Head of caudate nucleus (tissue), 42 donors: ENCODE measurements at regions not wholly inside any gene's neighbourhood (a gene's known extent, or its start where the extent isn't known, plus 50 kb on each side); places are given as distances from the start of the nearest gene placed in this dataset.
"Not testable (repeated sequence)": the region's sequence is repeated elsewhere in the genome, so short reads cannot be mapped to it uniquely, and the experiment has no call there.

Source experiments
- DNase-seq, 42 donors: peaks; one replicate each; pipeline versions ENCODE4 v3.0.0 to v3.0.0-alpha.2; 2020 to 2021; ENCODE audit warnings: mixed read lengths in 7 of 42
- intact Hi-C: fragments of 100-400 bp; cut with DNase I; formaldehyde crosslinking; loops from one replicate; pipeline ENCODE4 v1.15.0; 2022

DNA sequence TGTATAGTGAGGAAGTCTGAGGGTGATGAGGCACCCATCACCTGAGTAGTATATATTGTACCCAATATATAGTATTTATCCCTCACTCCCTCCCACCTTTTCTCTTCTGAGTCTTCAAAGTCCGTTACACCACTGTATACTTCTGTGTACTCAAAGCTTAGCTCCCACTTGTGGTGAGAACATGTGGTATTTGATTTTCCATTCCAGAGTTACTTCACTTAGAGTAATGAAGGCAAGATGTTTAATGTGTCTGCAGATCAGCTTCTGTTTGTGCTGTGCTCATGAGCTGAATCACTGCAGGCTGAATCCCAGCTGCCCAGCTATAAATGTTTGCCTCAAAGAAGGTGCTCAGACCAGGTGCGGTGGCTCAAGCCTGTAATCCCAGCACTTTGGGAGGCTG, 139.3 kb upstream of the FOXA2 start:
- intact Hi-C loops = no loop called here
- DNase-seq = no peak

- no peak for DNase-seq
- intact Hi-C loops = no loop called here
These were observed 143.9 kb upstream of the FOXA2 start for GRCh38 chr20:22728146-22728745.

DNA sequence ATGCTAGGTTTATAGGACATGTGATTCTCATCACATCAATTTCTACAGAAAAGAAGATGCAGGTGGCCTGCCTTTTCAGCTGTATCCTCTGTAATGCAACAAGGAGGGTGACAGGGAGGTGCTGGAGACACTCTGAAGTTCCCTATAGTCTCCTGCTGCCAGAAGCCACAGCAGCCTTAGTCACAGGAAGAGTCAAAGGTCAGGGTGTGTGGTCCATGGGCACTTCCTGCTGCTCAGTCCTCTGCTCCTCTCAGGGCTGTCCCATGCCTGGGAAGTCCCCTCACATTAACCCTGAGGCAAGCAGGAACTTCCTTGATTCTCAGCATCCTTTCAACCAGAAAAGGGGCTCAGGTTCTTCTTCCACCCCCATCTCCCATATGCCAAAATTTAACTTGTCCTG, 144.8 kb upstream of the FOXA2 start:
- intact Hi-C loops = no loop called here
- DNase-seq = no peak

DNA sequence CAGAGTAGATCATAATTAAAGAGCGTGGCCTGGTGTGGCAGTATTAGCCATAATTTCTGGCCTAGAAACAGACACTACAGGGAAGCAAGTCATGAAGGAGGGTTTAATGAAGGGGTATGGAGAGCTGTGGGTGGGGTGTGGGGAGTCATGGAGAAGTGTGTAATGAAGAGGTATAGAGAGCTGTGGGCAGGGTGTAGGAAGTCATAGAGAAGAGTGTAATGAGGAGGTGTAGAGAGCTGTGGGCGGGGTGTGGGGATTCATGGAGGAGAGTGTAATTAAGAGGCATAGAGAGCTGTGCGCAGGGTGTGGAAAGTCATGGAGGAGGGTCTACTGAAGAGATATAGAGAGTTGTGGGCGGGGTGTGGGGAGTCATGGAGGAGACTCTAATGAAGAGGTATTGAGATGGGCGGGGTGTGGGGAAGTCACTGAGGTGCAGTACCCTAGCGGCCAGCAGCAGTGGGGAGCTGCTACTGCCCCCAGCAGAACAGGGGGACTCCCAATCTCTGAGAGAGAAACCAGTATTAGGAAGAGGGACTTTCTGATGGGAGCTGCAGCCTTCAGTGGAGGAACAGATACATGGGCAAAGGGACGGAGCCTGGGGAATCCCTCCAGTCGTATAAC, 145.4 kb upstream of the FOXA2 start:
- no peak for DNase-seq
- intact Hi-C loops = no loop called here

- DNase-seq = no peak
- intact Hi-C loops = no loop called here
These were observed 148.4 kb upstream of the FOXA2 start for GRCh38 chr20:22732751-22733150.

- DNase-seq, intact Hi-C loops: not testable (repeated sequence)
These were observed 150.7 kb upstream of the FOXA2 start for GRCh38 chr20:22734946-22735647.

- intact Hi-C loops = no loop called here
- no peak for DNase-seq
These were observed 156.5 kb upstream of the FOXA2 start for GRCh38 chr20:22740829-22741228.

DNA sequence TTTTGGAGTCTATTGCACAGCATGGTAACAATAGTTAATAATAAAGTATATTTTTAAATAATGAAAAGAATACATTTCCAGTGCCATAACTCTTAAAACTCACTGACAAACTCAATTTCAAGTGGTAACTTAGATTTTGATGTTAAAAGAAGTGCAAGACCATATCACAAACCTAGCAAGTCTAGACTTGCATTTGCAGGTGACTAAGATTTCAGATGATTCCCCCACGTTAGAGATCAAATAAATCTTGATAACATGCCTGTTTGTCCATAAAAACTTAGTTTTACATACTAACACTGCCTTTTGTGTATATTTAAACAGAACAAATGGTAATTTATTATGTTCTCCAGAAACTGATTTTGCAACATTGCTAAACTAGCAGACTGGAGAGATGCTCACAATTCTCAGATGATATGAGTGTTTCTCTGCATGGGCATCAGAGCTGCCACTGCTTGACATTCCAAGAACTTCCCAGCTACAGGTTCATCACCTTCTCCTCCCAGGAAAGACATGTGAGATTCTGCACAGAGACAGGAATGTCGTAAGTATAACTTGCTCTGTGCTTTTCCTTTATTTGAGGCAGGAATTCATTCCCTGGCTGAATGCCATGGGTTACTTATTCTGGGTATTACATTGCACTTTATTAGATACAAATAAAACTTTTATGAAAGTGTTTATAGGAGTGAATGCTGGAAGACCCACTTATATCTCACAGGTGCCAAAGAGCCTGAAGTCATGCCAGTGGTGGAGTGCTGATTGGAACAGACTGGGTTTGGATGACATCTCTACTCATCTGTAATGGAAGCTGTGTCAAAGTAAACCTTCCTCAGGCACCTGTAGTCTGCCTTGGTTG, 160.2 kb upstream of the FOXA2 start:
- DNase-seq = no peak
- intact Hi-C loops = no loop called here

DNA sequence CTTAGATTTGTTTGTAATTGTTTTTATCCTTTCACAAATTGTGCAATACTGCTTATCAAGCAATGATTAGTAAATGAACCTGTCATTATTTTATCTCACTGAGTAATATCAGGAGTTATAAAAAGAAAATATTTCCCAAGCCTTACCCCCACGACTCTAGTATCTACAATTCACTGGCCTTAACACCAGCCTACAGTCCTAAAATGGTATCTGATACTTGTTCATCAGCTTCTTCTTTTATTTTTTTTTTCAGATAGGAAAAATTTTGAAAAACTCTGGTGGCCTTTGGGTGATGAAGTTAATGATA, 160.8 kb upstream of the FOXA2 start:
- DNase-seq = no peak
- intact Hi-C loops = no loop called here

DNA sequence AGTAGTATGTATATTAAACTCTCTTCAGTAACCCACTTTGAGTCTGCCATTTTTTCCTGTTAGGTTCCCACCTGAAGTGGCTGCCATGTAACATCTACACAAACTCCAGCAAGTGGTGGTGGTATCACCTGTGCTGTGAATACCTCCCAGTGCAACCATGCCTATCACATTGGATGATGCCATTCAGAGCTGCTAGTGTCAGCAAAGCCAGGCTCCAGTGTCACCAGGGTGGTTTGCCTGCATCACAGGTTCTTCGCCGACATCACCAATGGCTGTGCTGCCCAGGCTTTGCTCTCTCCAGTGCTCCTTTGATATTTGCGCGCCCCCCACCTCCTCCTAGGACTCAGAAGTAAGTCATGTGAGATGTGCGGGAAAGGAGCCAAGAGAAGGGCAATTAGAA, 162.6 kb upstream of the FOXA2 start:
- intact Hi-C loops = no loop called here
- no peak for DNase-seq

DNA sequence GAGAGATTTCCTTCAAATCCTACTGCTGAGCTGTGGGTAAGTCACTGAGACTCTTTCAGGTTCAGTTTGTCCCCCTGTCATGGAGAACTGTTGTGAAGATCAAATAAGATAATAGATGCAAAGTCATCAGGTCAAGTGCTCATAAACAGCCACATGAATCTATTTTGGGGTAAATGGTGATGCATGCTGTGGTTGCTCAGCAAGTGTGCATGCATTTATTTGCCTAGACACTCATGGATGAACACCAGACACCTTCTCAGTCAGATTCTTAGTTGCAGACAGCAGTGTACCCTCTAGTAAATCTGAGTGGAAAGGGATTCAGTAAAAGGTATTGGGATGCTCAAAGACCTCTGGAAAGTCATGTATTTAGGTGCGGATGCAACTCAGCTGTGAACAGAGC, 168.0 kb upstream of the FOXA2 start:
- DNase-seq = no peak
- intact Hi-C loops = no loop called here

DNA sequence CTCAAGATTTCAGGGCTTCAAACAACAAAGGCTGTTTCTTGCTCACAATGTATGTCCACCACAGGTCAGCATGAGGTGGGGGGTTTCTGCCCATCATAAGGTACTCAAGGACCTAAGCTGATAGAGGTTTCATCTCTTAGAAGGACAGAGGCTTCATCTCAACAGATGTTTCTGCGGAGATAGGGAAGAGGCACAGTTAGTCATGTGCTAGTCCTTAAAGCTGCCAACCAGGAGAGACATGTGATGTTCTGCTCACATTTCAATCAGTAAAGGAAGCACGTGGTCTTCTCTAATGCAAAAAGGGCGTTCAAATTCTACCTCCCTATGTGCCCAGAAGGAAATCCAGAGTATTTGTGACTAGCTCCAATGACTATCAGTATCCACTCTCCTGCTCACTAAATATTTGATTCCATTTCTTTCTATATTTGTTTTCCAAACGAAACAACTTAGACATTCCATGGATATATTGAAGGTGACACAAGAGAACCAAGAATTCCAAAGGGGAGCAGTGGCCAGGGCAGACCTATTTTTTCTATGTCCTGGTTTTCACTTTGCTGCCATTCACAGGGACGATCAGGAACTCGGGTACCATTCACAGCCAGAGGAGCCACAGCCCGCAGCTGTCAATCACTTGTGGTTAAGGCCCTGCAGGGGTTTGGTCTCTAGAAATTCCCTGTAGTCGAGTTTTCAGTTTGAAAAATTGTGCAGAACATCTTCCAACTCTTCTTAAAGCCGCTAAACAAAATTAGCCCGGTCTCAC, 173.2 kb upstream of the FOXA2 start:
- no peak for DNase-seq
- intact Hi-C loops = no loop called here

GRCh38 chr20:22758815-22759214, 174.4 kb upstream of the FOXA2 start:
- intact Hi-C loops = no loop called here
- DNase-seq = no peak

DNA sequence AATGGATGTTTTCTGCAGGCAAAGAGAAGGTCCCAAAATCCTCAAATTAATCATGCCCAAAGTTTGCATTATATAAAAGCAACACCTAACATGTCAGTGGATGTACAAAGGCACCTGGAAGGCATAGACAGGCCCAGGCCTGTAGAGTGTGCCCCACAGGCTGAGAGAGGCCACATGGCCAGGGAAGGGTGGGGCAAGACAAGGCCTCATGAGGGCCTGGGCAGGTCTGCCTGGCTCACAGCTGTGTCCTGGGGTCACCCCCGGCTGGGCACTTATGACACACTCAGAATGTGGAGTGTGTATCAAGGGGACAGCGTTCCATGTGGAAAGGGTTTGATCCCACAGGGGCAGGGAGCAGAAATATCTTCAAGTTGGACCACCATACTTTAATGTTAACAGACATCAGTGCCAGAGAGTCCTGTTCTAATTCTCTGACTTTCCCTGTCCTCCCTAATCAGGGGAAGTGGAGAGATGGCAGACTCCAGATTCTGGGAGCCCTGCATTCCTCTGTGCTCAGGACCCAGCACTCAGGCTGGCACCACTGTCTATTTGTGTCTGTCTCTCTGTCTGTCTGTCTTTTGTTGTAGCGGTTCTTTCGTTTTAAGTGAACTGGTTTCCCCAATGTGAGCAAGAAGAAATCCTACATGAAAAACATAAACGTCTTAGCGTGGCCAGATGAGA, 178.3 kb upstream of the FOXA2 start:
- intact Hi-C loops = no loop called here
- no peak for DNase-seq

- intact Hi-C loops = no loop called here
- DNase-seq = no peak
These were observed 179.0 kb upstream of the FOXA2 start for GRCh38 chr20:22763257-22763906.

- DNase-seq = no peak
- intact Hi-C loops = no loop called here
These were observed 184.2 kb upstream of the FOXA2 start for GRCh38 chr20:22768266-22769178.

- no peak for DNase-seq
- intact Hi-C loops = no loop called here
These were observed 185.9 kb upstream of the FOXA2 start for GRCh38 chr20:22770241-22770800.
